Ovary (tissue), 7 donors: ENCODE measurements at regions not wholly inside any gene's neighbourhood (a gene's known extent, or its start where the extent isn't known, plus 50 kb on each side); places are given as distances from the start of the nearest gene placed in this dataset.

ENCODE experiments used
- DNase-seq, 5 donors: peaks; one replicate each; pipeline ENCODE4 v3.0.0-alpha.2; 2019 to 2020
- H3K27ac ChIP-seq, 2 donors: fragments of 200-600 bp; one replicate each; pipeline versions ENCODE4 v1.5.1 to v1.8.0; 2019 to 2022
- H3K27me3 ChIP-seq: fragments of 200-600 bp; one replicate; pipeline ENCODE4 v1.8.0; 2022
- H3K36me3 ChIP-seq: fragments of 200-600 bp; sonication (generic); one replicate; pipeline ENCODE4 v1.5.1; 2019
- H3K4me1 ChIP-seq: one replicate; pipeline ENCODE4 v1.8.1; 2013; ENCODE audit warnings: mild to moderate bottlenecking, moderate library complexity; ENCODE audit not compliant: insufficient read depth
- H3K4me3 ChIP-seq: fragments of 200-600 bp; sonication (generic); one replicate; pipeline ENCODE4 v1.5.1; 2017
- H3K9me3 ChIP-seq, 2 donors: fragments of 200-600 bp in 1 of 2; sonication (generic) in 1 of 2; one replicate each; pipeline versions ENCODE4 v1.5.1 to v1.8.1; 2013 to 2019; ENCODE audit warnings: mild to moderate bottlenecking in 1 of 2, moderate library complexity in 1 of 2
- EP300 ChIP-seq: sonication (generic); formaldehyde crosslinking; IDR thresholded peaks from one replicate; pipeline ENCODE4 v1.6.1; 2017; ENCODE audit warnings: antibody characterized with exemption
- POLR2A ChIP-seq: fragments of 450-650 bp; IDR thresholded peaks from one replicate; pipeline ENCODE4 v1.6.1; 2017; ENCODE audit warnings: antibody characterized with exemption, mild to moderate bottlenecking, moderate library complexity
- WGBS, 3 donors: extraction: QIAGEN DNeasy Blood & Tissue Kit in 1 of 3; methylation state at CpG; one replicate each; pipeline versions ENCODE4 v1.1.5 to v1.1.7; 2013 to 2017; 5-methylcytosine and 5-hydroxymethylcytosine counted together
- intact Hi-C, 4 donors: fragments of 100-400 bp; cut with DNase I; formaldehyde crosslinking; loops; one replicate each; pipeline versions ENCODE4 v1.11.0 to v1.15.1; 2022 to 2023
- TF ChIP-seq, protein P1 (sequence below), 3 donors: fragments of 450-650 bp in 2 of 3; fragments of 200-600 bp in 1 of 3; IDR thresholded peaks; one replicate each; pipeline versions ENCODE4 v1.5.1 to v1.8.0; 2016 to 2022; ENCODE audit warnings: antibody characterized with exemption in 3 of 3, mild to moderate bottlenecking in 1 of 3
- donor health status: DM: no; HTN: no; CAD: no; lungs with moderate emphysema.
- donor health status: DM: no; HTN: no; CAD: no.
- donor health status: Bipolar disorder and iron deficiency.
- donor health status: DM: no; HTN: no; CAD: no.
- donor health status: DM: yes; HTN: yes; CAD: no.

DNA sequence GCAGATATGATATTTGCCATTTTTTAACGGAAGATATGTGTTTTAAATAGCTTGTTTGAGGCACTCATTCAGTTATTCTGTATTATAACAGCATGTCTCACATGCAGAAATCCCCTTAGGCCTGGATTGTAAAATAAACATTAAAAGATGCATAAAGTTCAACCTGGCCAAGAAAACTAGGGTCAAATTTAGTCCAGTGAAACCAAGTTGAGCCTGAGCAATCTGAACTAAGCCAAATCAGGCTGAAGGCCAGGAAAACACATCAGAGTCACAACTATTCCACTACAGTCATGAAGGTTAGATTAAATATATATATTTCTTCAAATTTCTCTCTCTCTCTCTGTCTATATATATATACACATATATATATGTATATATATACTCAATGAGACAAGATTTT lies 504.8 kb downstream of the SLITRK1 start:
- Histone ChIP-seq H3K4me1 (no peaks in the 10 kb centered on the region), H3K27ac (no peak overlapping the region), H3K36me3 (no peaks in the 10 kb centered on the region), H3K27me3 (no peaks in the 10 kb centered on the region), H3K4me3 (no peak overlapping the region), H3K9me3 (no peaks in the 10 kb centered on the region)
- 65 to 69% (median 67%) methylated on average over 1 of the region's 1 CpG for WGBS, 3 donors
- no peak for DNase-seq
- TF ChIP-seq POLR2A (no peak), EP300 (no peak)
- TF ChIP-seq, protein P1, sequence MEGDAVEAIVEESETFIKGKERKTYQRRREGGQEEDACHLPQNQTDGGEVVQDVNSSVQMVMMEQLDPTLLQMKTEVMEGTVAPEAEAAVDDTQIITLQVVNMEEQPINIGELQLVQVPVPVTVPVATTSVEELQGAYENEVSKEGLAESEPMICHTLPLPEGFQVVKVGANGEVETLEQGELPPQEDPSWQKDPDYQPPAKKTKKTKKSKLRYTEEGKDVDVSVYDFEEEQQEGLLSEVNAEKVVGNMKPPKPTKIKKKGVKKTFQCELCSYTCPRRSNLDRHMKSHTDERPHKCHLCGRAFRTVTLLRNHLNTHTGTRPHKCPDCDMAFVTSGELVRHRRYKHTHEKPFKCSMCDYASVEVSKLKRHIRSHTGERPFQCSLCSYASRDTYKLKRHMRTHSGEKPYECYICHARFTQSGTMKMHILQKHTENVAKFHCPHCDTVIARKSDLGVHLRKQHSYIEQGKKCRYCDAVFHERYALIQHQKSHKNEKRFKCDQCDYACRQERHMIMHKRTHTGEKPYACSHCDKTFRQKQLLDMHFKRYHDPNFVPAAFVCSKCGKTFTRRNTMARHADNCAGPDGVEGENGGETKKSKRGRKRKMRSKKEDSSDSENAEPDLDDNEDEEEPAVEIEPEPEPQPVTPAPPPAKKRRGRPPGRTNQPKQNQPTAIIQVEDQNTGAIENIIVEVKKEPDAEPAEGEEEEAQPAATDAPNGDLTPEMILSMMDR (IDR thresholded peaks at IDR 0.05) = no peak
- intact Hi-C loops = no loop called here

DNA sequence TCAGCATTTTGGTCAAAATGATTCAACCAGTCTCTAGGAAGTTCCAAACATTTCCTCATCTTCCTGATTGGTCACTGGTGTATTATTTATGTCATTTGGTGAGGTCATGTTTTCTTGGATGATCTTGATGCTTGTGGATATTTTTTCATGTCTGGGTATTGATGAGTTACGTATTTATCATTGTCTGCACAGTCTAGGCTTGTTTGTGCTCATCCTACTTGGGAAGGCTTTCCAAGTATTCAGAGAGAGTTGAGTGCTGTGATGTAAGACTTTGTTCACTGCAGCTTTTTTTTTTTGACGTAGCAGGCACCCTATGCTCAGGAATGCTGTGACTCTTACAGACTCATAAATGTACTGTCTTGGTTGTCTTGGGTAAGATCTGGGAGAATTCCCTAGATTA lies 509.5 kb downstream of the SLITRK1 start:
- intact Hi-C loops = no loop called here
- WGBS, 3 donors = 35 to 83% (median 70%) methylated on average over 2 of the region's 2 CpGs
- H3K36me3 ChIP-seq = no peaks in the 10 kb centered on the region

DNA sequence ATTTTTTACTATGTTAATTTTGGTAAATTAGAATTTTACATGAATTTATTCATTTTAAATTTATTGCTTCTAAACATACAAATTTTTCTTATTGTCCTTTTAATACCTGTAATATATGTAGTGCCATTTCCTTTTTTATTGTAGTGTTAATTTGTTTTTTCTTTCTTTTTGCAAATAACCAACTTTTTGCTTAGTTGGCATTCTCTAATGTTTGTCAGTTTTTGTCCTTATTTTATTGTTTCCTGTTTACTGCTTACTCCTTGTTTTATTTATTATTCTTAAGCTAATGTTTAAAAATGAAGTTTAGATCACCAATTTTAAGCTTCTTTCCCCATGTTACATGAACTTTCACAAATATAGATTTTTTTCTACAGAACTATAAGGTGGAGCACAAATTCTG lies 516.6 kb downstream of the SLITRK1 start:
- H3K27ac ChIP-seq = no peak overlapping the region
- no peak for TF ChIP-seq POLR2A
- TF ChIP-seq, protein P1 (IDR thresholded peaks at IDR 0.05) = no peak
- no peak for TF ChIP-seq EP300
- no peaks in the 10 kb centered on the region for H3K36me3 ChIP-seq
- intact Hi-C loops = no loop called here
- H3K9me3 ChIP-seq = no peaks in the 10 kb centered on the region
- H3K4me1 ChIP-seq = no peaks in the 10 kb centered on the region
- no peaks in the 10 kb centered on the region for H3K27me3 ChIP-seq
- no peak for DNase-seq
- no peak overlapping the region for H3K4me3 ChIP-seq

More for the DNA sequence above, 509.5 kb downstream of the SLITRK1 start:
- no peaks in the 10 kb centered on the region for H3K4me1 ChIP-seq
- no peak for DNase-seq
- H3K4me3 ChIP-seq = no peak overlapping the region
- no peak overlapping the region for H3K27ac ChIP-seq
- H3K9me3 ChIP-seq = no peaks in the 10 kb centered on the region
- no peaks in the 10 kb centered on the region for H3K27me3 ChIP-seq
- no peak for TF ChIP-seq POLR2A
- TF ChIP-seq, protein P1 (IDR thresholded peaks at IDR 0.05) = no peak
- TF ChIP-seq EP300 = no peak

DNA sequence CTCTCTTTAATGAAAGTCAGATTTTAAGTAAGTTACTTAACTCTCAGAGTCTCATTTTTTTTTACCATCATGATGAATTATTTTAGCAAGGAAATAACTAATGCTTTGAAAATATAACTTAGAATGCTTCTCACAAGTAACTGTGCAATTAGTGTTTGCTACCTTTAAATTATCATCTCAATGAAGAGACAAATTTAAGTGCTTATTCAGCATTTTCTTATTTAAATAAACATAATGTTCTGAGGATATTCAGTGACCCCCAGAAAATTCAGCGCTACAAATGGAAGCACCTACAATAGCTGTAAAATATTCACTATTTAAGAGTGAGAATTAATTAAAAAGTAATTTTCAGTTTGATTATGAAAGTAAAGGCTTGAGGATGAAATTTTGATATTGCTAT lies 527.2 kb downstream of the SLITRK1 start:
- no peak for DNase-seq
- 84 to 97% (median 89%) methylated on average over 1 of the region's 1 CpG for WGBS, 3 donors

More for the DNA sequence above, 527.2 kb downstream of the SLITRK1 start:
- no peak overlapping the region for H3K27ac ChIP-seq
- no peak overlapping the region for H3K4me3 ChIP-seq
- H3K9me3 ChIP-seq = no peaks in the 10 kb centered on the region
- intact Hi-C loops = no loop called here
- TF ChIP-seq EP300 = no peak
- TF ChIP-seq, protein P1 (IDR thresholded peaks at IDR 0.05) = no peak
- no peak for TF ChIP-seq POLR2A
- H3K4me1 ChIP-seq = no peaks in the 10 kb centered on the region
- H3K27me3 ChIP-seq = no peaks in the 10 kb centered on the region
- no peaks in the 10 kb centered on the region for H3K36me3 ChIP-seq
